GM23338 (cell line): ENCODE measurements at regions not wholly inside any gene's neighbourhood (a gene's known extent, or its start where the extent isn't known, plus 50 kb on each side); places are given as distances from the start of the nearest gene placed in this dataset.

Experiments
- ATAC-seq: fragments of 200-7000 bp; cut with Tn5 transposase; 3 replicates; pipeline ENCODE4 v1.9.1; 2020
- DNase-seq: peaks from one replicate; pipeline ENCODE4 v3.0.0-alpha.2; 2015; ENCODE audit warnings: low spot score
- H2AFZ ChIP-seq: fragments of 200-600 bp; sonication (generic); 2 replicates; pipeline ENCODE4 v1.8.0; 2016; ENCODE audit warnings: antibody characterized with exemption, mild to moderate bottlenecking, moderate library complexity
- H3F3A ChIP-seq: fragments of 200-600 bp; sonication (generic); replicated peaks from 2 replicates; pipeline ENCODE4 v1.8.0; 2017; ENCODE audit warnings: antibody characterized with exemption, mixed run types, low read depth
- H3K27ac ChIP-seq: fragments of 200-600 bp; sonication (generic); 2 replicates; pipeline ENCODE4 v1.6.1; 2016; ENCODE audit warnings: low read depth
- H3K27me3 ChIP-seq: fragments of 200-600 bp; sonication (generic); 2 replicates; pipeline ENCODE4 v1.8.0; 2016; ENCODE audit warnings: mild to moderate bottlenecking, mixed run types, moderate library complexity; ENCODE audit not compliant: insufficient read depth
- H3K36me3 ChIP-seq: fragments of 200-600 bp; sonication (generic); 2 replicates; pipeline ENCODE4 v1.8.0; 2016; ENCODE audit warnings: mild to moderate bottlenecking; ENCODE audit not compliant: insufficient read depth
- H3K4me1 ChIP-seq: fragments of 200-600 bp; sonication (generic); 2 replicates; pipeline ENCODE4 v1.8.0; 2016; ENCODE audit warnings: mild to moderate bottlenecking, moderate library complexity; ENCODE audit not compliant: insufficient read depth
- H3K4me2 ChIP-seq: fragments of 200-600 bp; sonication (generic); 2 replicates; pipeline ENCODE4 v1.7.1; 2017; ENCODE audit warnings: mixed run types
- H3K4me3 ChIP-seq: fragments of 200-600 bp; sonication (generic); 2 replicates; pipeline ENCODE4 v1.6.1; 2016; ENCODE audit warnings: mixed run types
- H3K79me2 ChIP-seq: fragments of 200-600 bp; sonication (generic); replicated peaks from 2 replicates; pipeline ENCODE4 v1.8.0; 2017; ENCODE audit warnings: mild to moderate bottlenecking; ENCODE audit not compliant: insufficient read depth
- H3K9me2 ChIP-seq: fragments of 200-600 bp; sonication (generic); 2 replicates; pipeline ENCODE4 v1.8.0; 2017; ENCODE audit not compliant: insufficient read depth
- H4K20me1 ChIP-seq: fragments of 200-600 bp; sonication (generic); replicated peaks from 2 replicates; pipeline ENCODE4 v1.8.0; 2017; ENCODE audit warnings: mild to moderate bottlenecking; ENCODE audit not compliant: insufficient read depth
- H3K27ac Mint-ChIP-seq: 2 replicates; pipeline ENCODE4 v1.8.0; 2020; ENCODE audit warnings: inconsistent platforms, mild to moderate bottlenecking, moderate library complexity, mixed read lengths
- H3K27me3 Mint-ChIP-seq: 3 replicates; pipeline ENCODE4 v1.8.0; 2022; ENCODE audit warnings: low read depth, mild to moderate bottlenecking, moderate library complexity, mixed read lengths, inconsistent platforms; ENCODE audit not compliant: insufficient read depth, poor library complexity
- H3K36me3 Mint-ChIP-seq: 3 replicates; pipeline ENCODE4 v1.8.0; 2021; ENCODE audit warnings: low read depth, mild to moderate bottlenecking, inconsistent platforms, moderate library complexity, mixed read lengths
- H3K4me1 Mint-ChIP-seq: 3 replicates; pipeline ENCODE4 v1.8.0; 2020; ENCODE audit warnings: mild to moderate bottlenecking, inconsistent platforms, mixed read lengths
- H3K4me3 Mint-ChIP-seq: 3 replicates; pipeline ENCODE4 v1.8.0; 2021; ENCODE audit warnings: moderate library complexity, mild to moderate bottlenecking, inconsistent platforms, mixed read lengths
- H3K9me3 Mint-ChIP-seq: 3 replicates; pipeline ENCODE4 v1.8.0; 2020; ENCODE audit warnings: moderate library complexity, mild to moderate bottlenecking, inconsistent platforms, mixed read lengths
- CREB1 ChIP-seq: fragments of 250-450 bp; sonication (Bioruptor Pico); IDR thresholded peaks from 2 replicates; pipeline ENCODE4 v1.5.0; 2020; ENCODE audit warnings: low read depth, mild to moderate bottlenecking, moderate library complexity
- EZH2phosphoT487 ChIP-seq: fragments of 200-600 bp; sonication (generic); IDR thresholded peaks from one replicate; pipeline ENCODE4 v1.8.1; 2018; ENCODE audit warnings: antibody characterized with exemption; ENCODE audit not compliant: unreplicated experiment
- JUNB ChIP-seq: IDR thresholded peaks from one replicate; pipeline ENCODE4 v1.6.1; 2016; ENCODE audit warnings: antibody characterized with exemption; ENCODE audit not compliant: unreplicated experiment
- POLR2AphosphoS5 ChIP-seq: IDR thresholded peaks from 2 replicates; pipeline ENCODE4 v1.6.1; 2016; ENCODE audit warnings: antibody characterized with exemption, low read depth
- STAT1 ChIP-seq: IDR thresholded peaks from one replicate; pipeline ENCODE4 v1.6.1; 2016; ENCODE audit warnings: antibody characterized with exemption; ENCODE audit not compliant: unreplicated experiment
- ZNF114 ChIP-seq: fragments of 250-450 bp; sonication (Bioruptor Pico); IDR thresholded peaks from 2 replicates; pipeline ENCODE4 v1.5.0; 2020; ENCODE audit warnings: mild to moderate bottlenecking, moderate library complexity
- ZNF331 ChIP-seq: fragments of 250-450 bp; sonication (Bioruptor Pico); IDR thresholded peaks from 2 replicates; pipeline ENCODE4 v1.5.0; 2020; ENCODE audit warnings: low read depth, mild to moderate bottlenecking, moderate library complexity
- TF ChIP-seq, protein P1 (sequence below): IDR thresholded peaks from one replicate; pipeline ENCODE4 v1.6.1; 2018; ENCODE audit warnings: antibody characterized with exemption; ENCODE audit not compliant: unreplicated experiment
- TF ChIP-seq, protein P2 (sequence below), 2 experiments: fragments of 200-600 bp in 1 of 2; sonication (generic) in 1 of 2; conservative IDR thresholded peaks; 2 replicates each; pipeline versions ENCODE4 v1.5.1 to v1.6.1; 2016 to 2017; ENCODE audit warnings: antibody characterized with exemption in 2 of 2, low read depth in 2 of 2, mild to moderate bottlenecking in 2 of 2, moderate library complexity in 1 of 2
- TF ChIP-seq, protein P3 (sequence below): IDR thresholded peaks from 2 replicates; pipeline ENCODE4 v1.6.1; 2016; ENCODE audit warnings: antibody characterized with exemption
- TF ChIP-seq, protein P4 (sequence below): fragments of 250-450 bp; sonication (Bioruptor Pico); IDR thresholded peaks from 2 replicates; pipeline ENCODE4 v1.5.0; 2020; ENCODE audit warnings: mild to moderate bottlenecking, moderate library complexity

DNA sequence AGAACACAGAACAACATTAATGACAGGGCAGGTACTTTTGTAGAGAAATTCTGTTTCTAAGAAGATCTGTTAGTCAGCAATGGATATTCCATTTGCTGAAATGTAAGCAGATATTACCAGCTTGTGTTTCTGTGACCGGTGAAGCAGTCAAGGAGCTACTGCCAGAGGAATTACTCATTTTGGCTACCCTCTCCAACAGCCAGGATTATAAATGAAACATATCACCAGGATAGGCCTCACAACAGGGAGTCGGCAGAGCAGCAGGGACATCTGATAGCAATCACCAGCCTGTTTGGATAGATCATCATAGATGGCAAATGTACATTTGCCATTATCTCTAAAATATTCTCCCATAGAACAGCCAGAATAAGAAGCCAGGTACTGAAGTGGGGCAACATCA is 440.7 kb downstream of the KCNH5 start (continued):
- TF ChIP-seq, protein P1, sequence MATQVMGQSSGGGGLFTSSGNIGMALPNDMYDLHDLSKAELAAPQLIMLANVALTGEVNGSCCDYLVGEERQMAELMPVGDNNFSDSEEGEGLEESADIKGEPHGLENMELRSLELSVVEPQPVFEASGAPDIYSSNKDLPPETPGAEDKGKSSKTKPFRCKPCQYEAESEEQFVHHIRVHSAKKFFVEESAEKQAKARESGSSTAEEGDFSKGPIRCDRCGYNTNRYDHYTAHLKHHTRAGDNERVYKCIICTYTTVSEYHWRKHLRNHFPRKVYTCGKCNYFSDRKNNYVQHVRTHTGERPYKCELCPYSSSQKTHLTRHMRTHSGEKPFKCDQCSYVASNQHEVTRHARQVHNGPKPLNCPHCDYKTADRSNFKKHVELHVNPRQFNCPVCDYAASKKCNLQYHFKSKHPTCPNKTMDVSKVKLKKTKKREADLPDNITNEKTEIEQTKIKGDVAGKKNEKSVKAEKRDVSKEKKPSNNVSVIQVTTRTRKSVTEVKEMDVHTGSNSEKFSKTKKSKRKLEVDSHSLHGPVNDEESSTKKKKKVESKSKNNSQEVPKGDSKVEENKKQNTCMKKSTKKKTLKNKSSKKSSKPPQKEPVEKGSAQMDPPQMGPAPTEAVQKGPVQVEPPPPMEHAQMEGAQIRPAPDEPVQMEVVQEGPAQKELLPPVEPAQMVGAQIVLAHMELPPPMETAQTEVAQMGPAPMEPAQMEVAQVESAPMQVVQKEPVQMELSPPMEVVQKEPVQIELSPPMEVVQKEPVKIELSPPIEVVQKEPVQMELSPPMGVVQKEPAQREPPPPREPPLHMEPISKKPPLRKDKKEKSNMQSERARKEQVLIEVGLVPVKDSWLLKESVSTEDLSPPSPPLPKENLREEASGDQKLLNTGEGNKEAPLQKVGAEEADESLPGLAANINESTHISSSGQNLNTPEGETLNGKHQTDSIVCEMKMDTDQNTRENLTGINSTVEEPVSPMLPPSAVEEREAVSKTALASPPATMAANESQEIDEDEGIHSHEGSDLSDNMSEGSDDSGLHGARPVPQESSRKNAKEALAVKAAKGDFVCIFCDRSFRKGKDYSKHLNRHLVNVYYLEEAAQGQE: no peak
- no peak for TF ChIP-seq JUNB
- TF ChIP-seq STAT1: no peak
- TF ChIP-seq, protein P2, sequence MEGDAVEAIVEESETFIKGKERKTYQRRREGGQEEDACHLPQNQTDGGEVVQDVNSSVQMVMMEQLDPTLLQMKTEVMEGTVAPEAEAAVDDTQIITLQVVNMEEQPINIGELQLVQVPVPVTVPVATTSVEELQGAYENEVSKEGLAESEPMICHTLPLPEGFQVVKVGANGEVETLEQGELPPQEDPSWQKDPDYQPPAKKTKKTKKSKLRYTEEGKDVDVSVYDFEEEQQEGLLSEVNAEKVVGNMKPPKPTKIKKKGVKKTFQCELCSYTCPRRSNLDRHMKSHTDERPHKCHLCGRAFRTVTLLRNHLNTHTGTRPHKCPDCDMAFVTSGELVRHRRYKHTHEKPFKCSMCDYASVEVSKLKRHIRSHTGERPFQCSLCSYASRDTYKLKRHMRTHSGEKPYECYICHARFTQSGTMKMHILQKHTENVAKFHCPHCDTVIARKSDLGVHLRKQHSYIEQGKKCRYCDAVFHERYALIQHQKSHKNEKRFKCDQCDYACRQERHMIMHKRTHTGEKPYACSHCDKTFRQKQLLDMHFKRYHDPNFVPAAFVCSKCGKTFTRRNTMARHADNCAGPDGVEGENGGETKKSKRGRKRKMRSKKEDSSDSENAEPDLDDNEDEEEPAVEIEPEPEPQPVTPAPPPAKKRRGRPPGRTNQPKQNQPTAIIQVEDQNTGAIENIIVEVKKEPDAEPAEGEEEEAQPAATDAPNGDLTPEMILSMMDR (conservative IDR thresholded peaks at IDR 0.05; ENCODE audit: low read depth in 2 of 2): no peak
- no peak for TF ChIP-seq ZNF114 (CRISPR knock-in tag)
- TF ChIP-seq CREB1: no peak
- no peak for TF ChIP-seq POLR2AphosphoS5
- TF ChIP-seq ZNF331 (CRISPR knock-in tag): no peak

DNA sequence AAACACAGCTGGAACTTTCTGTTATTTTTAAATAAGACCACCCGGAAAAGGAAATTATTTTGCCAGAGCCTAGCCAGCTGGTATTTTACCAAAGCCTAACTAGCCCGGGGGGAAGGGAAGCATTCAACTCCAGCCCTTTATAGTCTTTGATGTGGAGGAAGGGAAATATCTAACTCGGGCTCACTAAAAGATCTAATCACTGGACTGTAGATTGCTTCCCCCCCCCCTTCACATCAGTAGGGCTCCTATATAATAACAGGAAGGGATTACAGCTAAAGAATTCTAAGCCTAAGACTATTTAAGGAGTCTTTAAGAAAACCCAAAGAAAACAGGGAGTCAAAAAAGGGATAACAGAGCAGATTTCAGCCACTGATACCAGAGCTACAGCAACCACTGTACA is 431.1 kb downstream of the KCNH5 start:
- peaks cover 2% of the 10 kb centered on the region for H3K27me3 Mint-ChIP-seq
- H2AFZ ChIP-seq: peak overlapping the region; percentile 64; the same call in 1 of the 2 replicates
- H3K27ac Mint-ChIP-seq: no peak overlapping the region; the same call in 1 of the 2 replicates
- H3F3A ChIP-seq: no peaks in the 10 kb centered on the region
- no peak overlapping the region for H3K4me2 ChIP-seq
- H3K9me3 Mint-ChIP-seq: peaks cover 4% of the 10 kb centered on the region; the same call in 1 of the 3 replicates
- ATAC-seq (no peak), DNase-seq (no peak)
- H3K79me2 ChIP-seq: no peaks in the 10 kb centered on the region; the same call in 1 of the 2 replicates
- H3K36me3 ChIP-seq: no peaks in the 10 kb centered on the region
- no peaks in the 10 kb centered on the region for H4K20me1 ChIP-seq
- peaks cover 11% of the 10 kb centered on the region; the same call in 2 of the 3 replicates for H3K4me1 Mint-ChIP-seq
- no peak overlapping the region for H3K27ac ChIP-seq
- no peaks in the 10 kb centered on the region for H3K9me2 ChIP-seq
- no peak overlapping the region for H3K4me3 Mint-ChIP-seq
- H3K36me3 Mint-ChIP-seq: no peaks in the 10 kb centered on the region
- no peaks in the 10 kb centered on the region for H3K27me3 ChIP-seq
- H3K4me3 ChIP-seq: no peak overlapping the region
- peaks cover 5% of the 10 kb centered on the region for H3K4me1 ChIP-seq
- TF ChIP-seq EZH2phosphoT487 (no peak), ZNF114 (CRISPR knock-in tag) (no peak), ZNF331 (CRISPR knock-in tag) (no peak)
- TF ChIP-seq, protein P2 (conservative IDR thresholded peaks at IDR 0.05; ENCODE audit: low read depth in 2 of 2): no peak
- TF ChIP-seq, protein P3, sequence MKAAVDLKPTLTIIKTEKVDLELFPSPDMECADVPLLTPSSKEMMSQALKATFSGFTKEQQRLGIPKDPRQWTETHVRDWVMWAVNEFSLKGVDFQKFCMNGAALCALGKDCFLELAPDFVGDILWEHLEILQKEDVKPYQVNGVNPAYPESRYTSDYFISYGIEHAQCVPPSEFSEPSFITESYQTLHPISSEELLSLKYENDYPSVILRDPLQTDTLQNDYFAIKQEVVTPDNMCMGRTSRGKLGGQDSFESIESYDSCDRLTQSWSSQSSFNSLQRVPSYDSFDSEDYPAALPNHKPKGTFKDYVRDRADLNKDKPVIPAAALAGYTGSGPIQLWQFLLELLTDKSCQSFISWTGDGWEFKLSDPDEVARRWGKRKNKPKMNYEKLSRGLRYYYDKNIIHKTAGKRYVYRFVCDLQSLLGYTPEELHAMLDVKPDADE: no peak
- TF ChIP-seq, protein P4, sequence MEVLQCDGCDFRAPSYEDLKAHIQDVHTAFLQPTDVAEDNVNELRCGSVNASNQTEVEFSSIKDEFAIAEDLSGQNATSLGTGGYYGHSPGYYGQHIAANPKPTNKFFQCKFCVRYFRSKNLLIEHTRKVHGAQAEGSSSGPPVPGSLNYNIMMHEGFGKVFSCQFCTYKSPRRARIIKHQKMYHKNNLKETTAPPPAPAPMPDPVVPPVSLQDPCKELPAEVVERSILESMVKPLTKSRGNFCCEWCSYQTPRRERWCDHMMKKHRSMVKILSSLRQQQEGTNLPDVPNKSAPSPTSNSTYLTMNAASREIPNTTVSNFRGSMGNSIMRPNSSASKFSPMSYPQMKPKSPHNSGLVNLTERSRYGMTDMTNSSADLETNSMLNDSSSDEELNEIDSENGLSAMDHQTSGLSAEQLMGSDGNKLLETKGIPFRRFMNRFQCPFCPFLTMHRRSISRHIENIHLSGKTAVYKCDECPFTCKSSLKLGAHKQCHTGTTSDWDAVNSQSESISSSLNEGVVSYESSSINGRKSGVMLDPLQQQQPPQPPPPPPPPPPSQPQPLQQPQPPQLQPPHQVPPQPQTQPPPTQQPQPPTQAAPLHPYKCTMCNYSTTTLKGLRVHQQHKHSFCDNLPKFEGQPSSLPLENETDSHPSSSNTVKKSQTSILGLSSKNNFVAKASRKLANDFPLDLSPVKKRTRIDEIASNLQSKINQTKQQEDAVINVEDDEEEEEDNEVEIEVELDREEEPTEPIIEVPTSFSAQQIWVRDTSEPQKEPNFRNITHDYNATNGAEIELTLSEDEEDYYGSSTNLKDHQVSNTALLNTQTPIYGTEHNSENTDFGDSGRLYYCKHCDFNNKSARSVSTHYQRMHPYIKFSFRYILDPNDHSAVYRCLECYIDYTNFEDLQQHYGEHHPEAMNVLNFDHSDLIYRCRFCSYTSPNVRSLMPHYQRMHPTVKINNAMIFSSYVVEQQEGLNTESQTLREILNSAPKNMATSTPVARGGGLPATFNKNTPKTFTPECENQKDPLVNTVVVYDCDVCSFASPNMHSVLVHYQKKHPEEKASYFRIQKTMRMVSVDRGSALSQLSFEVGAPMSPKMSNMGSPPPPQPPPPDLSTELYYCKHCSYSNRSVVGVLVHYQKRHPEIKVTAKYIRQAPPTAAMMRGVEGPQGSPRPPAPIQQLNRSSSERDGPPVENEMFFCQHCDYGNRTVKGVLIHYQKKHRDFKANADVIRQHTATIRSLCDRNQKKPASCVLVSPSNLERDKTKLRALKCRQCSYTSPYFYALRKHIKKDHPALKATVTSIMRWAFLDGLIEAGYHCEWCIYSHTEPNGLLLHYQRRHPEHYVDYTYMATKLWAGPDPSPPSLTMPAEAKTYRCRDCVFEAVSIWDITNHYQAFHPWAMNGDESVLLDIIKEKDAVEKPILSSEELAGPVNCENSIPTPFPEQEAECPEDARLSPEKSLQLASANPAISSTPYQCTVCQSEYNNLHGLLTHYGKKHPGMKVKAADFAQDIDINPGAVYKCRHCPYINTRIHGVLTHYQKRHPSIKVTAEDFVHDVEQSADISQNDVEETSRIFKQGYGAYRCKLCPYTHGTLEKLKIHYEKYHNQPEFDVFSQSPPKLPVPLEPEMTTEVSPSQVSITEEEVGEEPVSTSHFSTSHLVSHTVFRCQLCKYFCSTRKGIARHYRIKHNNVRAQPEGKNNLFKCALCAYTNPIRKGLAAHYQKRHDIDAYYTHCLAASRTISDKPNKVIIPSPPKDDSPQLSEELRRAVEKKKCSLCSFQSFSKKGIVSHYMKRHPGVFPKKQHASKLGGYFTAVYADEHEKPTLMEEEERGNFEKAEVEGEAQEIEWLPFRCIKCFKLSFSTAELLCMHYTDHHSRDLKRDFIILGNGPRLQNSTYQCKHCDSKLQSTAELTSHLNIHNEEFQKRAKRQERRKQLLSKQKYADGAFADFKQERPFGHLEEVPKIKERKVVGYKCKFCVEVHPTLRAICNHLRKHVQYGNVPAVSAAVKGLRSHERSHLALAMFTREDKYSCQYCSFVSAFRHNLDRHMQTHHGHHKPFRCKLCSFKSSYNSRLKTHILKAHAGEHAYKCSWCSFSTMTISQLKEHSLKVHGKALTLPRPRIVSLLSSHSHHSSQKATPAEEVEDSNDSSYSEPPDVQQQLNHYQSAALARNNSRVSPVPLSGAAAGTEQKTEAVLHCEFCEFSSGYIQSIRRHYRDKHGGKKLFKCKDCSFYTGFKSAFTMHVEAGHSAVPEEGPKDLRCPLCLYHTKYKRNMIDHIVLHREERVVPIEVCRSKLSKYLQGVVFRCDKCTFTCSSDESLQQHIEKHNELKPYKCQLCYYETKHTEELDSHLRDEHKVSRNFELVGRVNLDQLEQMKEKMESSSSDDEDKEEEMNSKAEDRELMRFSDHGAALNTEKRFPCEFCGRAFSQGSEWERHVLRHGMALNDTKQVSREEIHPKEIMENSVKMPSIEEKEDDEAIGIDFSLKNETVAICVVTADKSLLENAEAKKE: no peak
